CD4-positive, alpha-beta T cell (primary cell): ENCODE measurements at regions not wholly inside any gene's neighbourhood (a gene's known extent, or its start where the extent isn't known, plus 50 kb on each side); places are given as distances from the start of the nearest gene placed in this dataset.

ENCODE experiments used
- ATAC-seq: fragments of 200-7000 bp; cut with Tn5 transposase; one replicate; pipeline ENCODE4 v1.10.0; 2022; ENCODE audit warnings: mild to moderate bottlenecking; ENCODE audit not compliant: poor library complexity
- CTCF ChIA-PET: fragments of 350-600 bp; sonication (Branson Sonifier 250); formaldehyde crosslinking; loops from one replicate; lab custom pipeline; 2021; ENCODE audit warnings: antibody characterized with exemption, inconsistent platforms; lab: Charles Lee
- POLR2A ChIA-PET: fragments of 350-600 bp; sonication (Branson Sonifier 250); formaldehyde crosslinking; loops from one replicate; lab custom pipeline; 2021; ENCODE audit warnings: antibody characterized with exemption, inconsistent platforms; lab: Charles Lee
- DNase-seq, 14 experiments: peaks; one replicate each; pipeline ENCODE4 v3.0.0-alpha.2; 2013 to 2020; ENCODE audit warnings: mixed read lengths in 2 of 14
- H3K27ac ChIP-seq, 2 donors: one replicate each; pipeline versions ENCODE4 v1.5.1 to v1.7.0; 2013; ENCODE audit warnings: low read length in 2 of 2, low read depth in 1 of 2, mild to moderate bottlenecking in 1 of 2
- H3K27me3 ChIP-seq, 2 experiments: 1 replicate in 1 of 2; 2 replicates in 1 of 2; pipeline versions ENCODE4 v1.6.1 to v1.7.0; 2013; ENCODE audit warnings: low read length in 2 of 2, control low read depth in 1 of 2, mild to moderate bottlenecking in 1 of 2, moderate library complexity in 1 of 2; ENCODE audit not compliant: insufficient read depth in 2 of 2, control insufficient read depth in 1 of 2
- H3K36me3 ChIP-seq: one replicate; pipeline ENCODE4 v1.6.1; 2013; ENCODE audit warnings: low read length, control low read depth; ENCODE audit not compliant: insufficient read depth
- H3K4me1 ChIP-seq: one replicate; pipeline ENCODE4 v1.6.1; 2013; ENCODE audit warnings: low read length, control low read depth; ENCODE audit not compliant: insufficient read depth
- H3K4me3 ChIP-seq: one replicate; pipeline ENCODE4 v1.5.1; 2013; ENCODE audit warnings: mild to moderate bottlenecking, low read length, moderate library complexity
- H3K9me3 ChIP-seq, 2 experiments: 1 replicate in 1 of 2; 2 replicates in 1 of 2; pipeline versions ENCODE4 v1.6.1 to v1.7.0; 2013; ENCODE audit warnings: low read length in 2 of 2, mild to moderate bottlenecking in 2 of 2, control low read depth in 1 of 2, moderate library complexity in 1 of 2; ENCODE audit not compliant: control insufficient read depth in 1 of 2, insufficient read depth in 1 of 2
- H3K27ac Mint-ChIP-seq: one replicate; pipeline ENCODE4 v1.8.0; 2020; ENCODE audit warnings: mixed read lengths
- H3K27me3 Mint-ChIP-seq: one replicate; pipeline ENCODE4 v1.8.0; 2021; ENCODE audit warnings: mixed read lengths
- H3K36me3 Mint-ChIP-seq: one replicate; pipeline ENCODE4 v1.8.0; 2021; ENCODE audit warnings: low read depth, mixed read lengths
- H3K4me1 Mint-ChIP-seq: one replicate; pipeline ENCODE4 v1.8.0; 2021; ENCODE audit warnings: low read depth, mixed read lengths
- H3K4me3 Mint-ChIP-seq: one replicate; pipeline ENCODE4 v1.8.0; 2020; ENCODE audit warnings: mild to moderate bottlenecking, mixed read lengths
- H3K9me3 Mint-ChIP-seq: one replicate; pipeline ENCODE4 v1.8.0; 2020; ENCODE audit warnings: mixed read lengths
- intact Hi-C, 2 experiments: fragments of 100-400 bp; cut with DNase I in 1 of 2; cut with micrococcal nuclease in 1 of 2; formaldehyde crosslinking; loops; one replicate each; pipeline versions ENCODE4 v1.15.1 to v1.9.0; 2023 to 2025; cut with DNase I, micrococcal nuclease
- TF ChIP-seq, protein P1 (sequence below): fragments of 200-600 bp; IDR thresholded peaks from one replicate; pipeline ENCODE4 v1.8.0; 2022; ENCODE audit warnings: antibody characterized with exemption, mild to moderate bottlenecking

DNA sequence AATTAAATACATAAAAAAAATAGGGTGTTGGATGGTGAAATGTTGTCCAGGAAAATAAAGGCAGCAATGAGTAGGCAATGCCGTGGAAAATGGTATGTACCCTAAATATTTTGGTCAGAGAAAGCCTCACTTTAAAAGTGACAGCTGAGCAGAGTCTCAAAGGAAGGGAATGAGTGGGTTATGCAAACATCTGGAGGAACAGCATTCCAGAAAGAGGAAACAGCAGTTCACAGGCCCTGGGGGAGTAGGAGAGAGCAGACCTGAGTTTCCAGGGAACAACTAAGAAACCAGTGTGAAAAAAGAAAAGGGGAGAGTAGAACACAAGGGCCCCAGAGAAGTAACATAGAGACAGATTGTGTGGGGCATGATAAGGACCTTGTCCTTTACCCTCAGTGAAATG is 230.0 kb upstream of the CNTN3 start:
- intact Hi-C loops = no loop called here
- H3K27me3 Mint-ChIP-seq = no peaks in the 10 kb centered on the region
- Histone ChIP-seq H3K27me3 (no peaks in the 10 kb centered on the region), H3K4me1 (no peaks in the 10 kb centered on the region), H3K9me3 (no peaks in the 10 kb centered on the region), H3K36me3 (no peaks in the 10 kb centered on the region), H3K27ac (no peak overlapping the region), H3K4me3 (no peak overlapping the region)
- POLR2A ChIA-PET = no interaction called here
- CTCF ChIA-PET = no interaction called here
- TF ChIP-seq, protein P1, sequence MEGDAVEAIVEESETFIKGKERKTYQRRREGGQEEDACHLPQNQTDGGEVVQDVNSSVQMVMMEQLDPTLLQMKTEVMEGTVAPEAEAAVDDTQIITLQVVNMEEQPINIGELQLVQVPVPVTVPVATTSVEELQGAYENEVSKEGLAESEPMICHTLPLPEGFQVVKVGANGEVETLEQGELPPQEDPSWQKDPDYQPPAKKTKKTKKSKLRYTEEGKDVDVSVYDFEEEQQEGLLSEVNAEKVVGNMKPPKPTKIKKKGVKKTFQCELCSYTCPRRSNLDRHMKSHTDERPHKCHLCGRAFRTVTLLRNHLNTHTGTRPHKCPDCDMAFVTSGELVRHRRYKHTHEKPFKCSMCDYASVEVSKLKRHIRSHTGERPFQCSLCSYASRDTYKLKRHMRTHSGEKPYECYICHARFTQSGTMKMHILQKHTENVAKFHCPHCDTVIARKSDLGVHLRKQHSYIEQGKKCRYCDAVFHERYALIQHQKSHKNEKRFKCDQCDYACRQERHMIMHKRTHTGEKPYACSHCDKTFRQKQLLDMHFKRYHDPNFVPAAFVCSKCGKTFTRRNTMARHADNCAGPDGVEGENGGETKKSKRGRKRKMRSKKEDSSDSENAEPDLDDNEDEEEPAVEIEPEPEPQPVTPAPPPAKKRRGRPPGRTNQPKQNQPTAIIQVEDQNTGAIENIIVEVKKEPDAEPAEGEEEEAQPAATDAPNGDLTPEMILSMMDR = no peak
- H3K4me1 Mint-ChIP-seq = no peaks in the 10 kb centered on the region
- H3K4me3 Mint-ChIP-seq = no peak overlapping the region
- H3K9me3 Mint-ChIP-seq = peaks cover 7% of the 10 kb centered on the region
- ATAC-seq (no peak), DNase-seq (no peak)
- no peak overlapping the region for H3K27ac Mint-ChIP-seq
- no peaks in the 10 kb centered on the region for H3K36me3 Mint-ChIP-seq

DNA sequence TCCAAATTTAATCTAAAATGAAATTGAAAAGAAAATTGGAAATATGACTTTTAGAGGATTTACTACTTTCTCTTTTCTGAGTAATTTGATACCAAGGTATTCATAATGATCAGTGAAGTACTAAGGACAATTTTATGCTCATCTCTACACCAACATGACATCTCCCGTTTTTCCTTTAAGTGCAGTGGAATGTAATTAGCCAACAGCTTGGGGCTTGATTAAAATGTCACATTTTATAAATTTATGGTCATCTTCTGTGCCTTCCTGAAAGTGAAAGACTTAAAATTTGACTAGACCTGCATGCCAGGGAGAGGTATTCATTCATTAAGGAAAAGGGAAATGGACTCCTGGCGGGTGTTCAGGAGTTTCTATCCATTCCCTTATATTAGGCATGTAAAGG is 228.2 kb upstream of the CNTN3 start:
- H3K27ac ChIP-seq = no peak overlapping the region
- no peaks in the 10 kb centered on the region for H3K27me3 ChIP-seq
- no peak overlapping the region for H3K4me3 ChIP-seq
- peaks cover 7% of the 10 kb centered on the region for H3K9me3 Mint-ChIP-seq
- H3K27ac Mint-ChIP-seq = no peak overlapping the region
- CTCF ChIA-PET = no interaction called here
- H3K36me3 ChIP-seq = no peaks in the 10 kb centered on the region
- TF ChIP-seq, protein P1 = no peak
- H3K4me3 Mint-ChIP-seq = no peak overlapping the region
- H3K27me3 Mint-ChIP-seq = no peaks in the 10 kb centered on the region
- no peak for DNase-seq
- no peaks in the 10 kb centered on the region for H3K4me1 ChIP-seq
- no peaks in the 10 kb centered on the region for H3K4me1 Mint-ChIP-seq
- ATAC-seq = no peak
- H3K36me3 Mint-ChIP-seq = no peaks in the 10 kb centered on the region
- intact Hi-C loops = no loop called here
- POLR2A ChIA-PET = no interaction called here
- no peaks in the 10 kb centered on the region for H3K9me3 ChIP-seq

DNA sequence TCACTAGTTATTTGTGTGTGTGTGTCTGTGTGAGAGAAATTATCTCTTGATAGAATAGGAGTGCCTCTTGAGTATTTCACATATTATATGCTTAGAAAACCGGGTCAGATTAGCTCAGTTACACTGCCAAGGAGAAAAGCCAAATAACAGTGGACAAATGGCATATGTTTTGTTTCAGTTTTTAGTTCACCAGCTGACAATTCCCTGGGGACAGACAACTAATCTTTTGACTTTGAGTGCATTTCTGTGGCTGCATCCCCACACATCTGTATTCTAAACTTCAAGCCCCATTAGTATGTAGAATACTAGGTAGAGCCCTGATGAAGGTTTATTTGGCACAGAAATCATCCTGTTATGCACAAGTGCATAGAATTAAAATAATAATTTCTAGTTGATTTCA is 227.7 kb upstream of the CNTN3 start:
- POLR2A ChIA-PET = no interaction called here
- Histone ChIP-seq H3K4me3 (no peak overlapping the region), H3K27ac (no peak overlapping the region), H3K4me1 (no peaks in the 10 kb centered on the region), H3K9me3 (no peaks in the 10 kb centered on the region), H3K36me3 (no peaks in the 10 kb centered on the region), H3K27me3 (no peaks in the 10 kb centered on the region)
- intact Hi-C loops = no loop called here
- Mint-ChIP-seq H3K27ac (no peak overlapping the region), H3K27me3 (no peaks in the 10 kb centered on the region), H3K4me3 (no peak overlapping the region), H3K4me1 (no peaks in the 10 kb centered on the region), H3K9me3 (peaks cover 7% of the 10 kb centered on the region), H3K36me3 (no peaks in the 10 kb centered on the region)
- TF ChIP-seq, protein P1 = no peak
- no peak for DNase-seq
- CTCF ChIA-PET = no interaction called here
- ATAC-seq = no peak
